ENCODE measurements at regions not wholly inside any gene's neighbourhood (a gene's known extent, or its start where the extent isn't known, plus 50 kb on each side); places are given as distances from the start of the nearest gene placed in this dataset.
A peak's percentile ranks its signal among the peaks of the same experiment; 100 is the strongest.

GRCh38 chr4:105074097-105074496 lies 72.6 kb upstream of the TET2 start:
- Histone ChIP-seq H3K27me3 (no peaks in the 10 kb centered on the region), H3K36me3 (no peaks in the 10 kb centered on the region), H3K9me3 (no peaks in the 10 kb centered on the region), H3K4me3 (no peak overlapping the region)
- DNase-seq: no peak

- H3K9me3 ChIP-seq: no peaks in the 10 kb centered on the region
- H3K4me3 ChIP-seq: no peak overlapping the region
- H3K36me3 ChIP-seq: no peaks in the 10 kb centered on the region
- DNase-seq: no peak
- no peaks in the 10 kb centered on the region for H3K27me3 ChIP-seq
Measured at GRCh38 chr4:105075045-105075444, 71.6 kb upstream of the TET2 start.

GRCh38 chr4:105088110-105088879 lies 58.4 kb upstream of the TET2 start:
- H3K27me3 ChIP-seq: no peaks in the 10 kb centered on the region

GRCh38 chr4:105092356-105092755 lies 54.3 kb upstream of the TET2 start:
- H3K27me3 ChIP-seq: no peaks in the 10 kb centered on the region
- peaks cover 8% of the 10 kb centered on the region for H3K9me3 ChIP-seq
- peak; percentile 45 for DNase-seq
- H3K4me3 ChIP-seq: no peak overlapping the region
- H3K36me3 ChIP-seq: no peaks in the 10 kb centered on the region

More at GRCh38 chr4:105088110-105088879, 58.4 kb upstream of the TET2 start:
- H3K9me3 ChIP-seq: 0 out of 2 replicates have a peak, but pooled peaks cover 3% of the 10 kb centered on the region
- peak; percentile 65 for DNase-seq
- H3K36me3 ChIP-seq: no peaks in the 10 kb centered on the region
- H3K4me3 ChIP-seq: peak overlapping the region; percentile 18; the same call in 1 of the 2 replicates

DNA sequence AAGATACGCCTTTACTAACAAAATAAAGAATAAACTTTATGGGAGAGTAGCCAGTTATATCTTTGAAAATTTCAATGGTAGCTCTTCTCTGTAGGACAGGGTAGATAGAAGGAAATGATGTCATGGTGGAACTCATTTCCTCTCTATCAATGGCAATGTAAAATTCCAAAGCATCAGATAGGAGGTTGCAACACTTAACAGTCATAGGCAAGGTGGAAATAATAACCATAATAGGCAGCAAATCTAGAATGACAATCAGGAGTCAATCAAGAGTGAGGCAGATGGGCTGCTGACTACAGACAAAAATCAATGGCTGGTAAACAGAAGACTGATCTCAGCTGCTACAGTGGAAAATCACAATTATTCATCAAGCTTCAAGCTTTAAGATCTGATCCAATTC lies 53.9 kb upstream of the TET2 start:
- Histone ChIP-seq H3K9me3 (peaks cover 8% of the 10 kb centered on the region), H3K4me3 (no peak overlapping the region), H3K36me3 (no peaks in the 10 kb centered on the region), H3K27me3 (no peaks in the 10 kb centered on the region)
- no peak for DNase-seq

DNA sequence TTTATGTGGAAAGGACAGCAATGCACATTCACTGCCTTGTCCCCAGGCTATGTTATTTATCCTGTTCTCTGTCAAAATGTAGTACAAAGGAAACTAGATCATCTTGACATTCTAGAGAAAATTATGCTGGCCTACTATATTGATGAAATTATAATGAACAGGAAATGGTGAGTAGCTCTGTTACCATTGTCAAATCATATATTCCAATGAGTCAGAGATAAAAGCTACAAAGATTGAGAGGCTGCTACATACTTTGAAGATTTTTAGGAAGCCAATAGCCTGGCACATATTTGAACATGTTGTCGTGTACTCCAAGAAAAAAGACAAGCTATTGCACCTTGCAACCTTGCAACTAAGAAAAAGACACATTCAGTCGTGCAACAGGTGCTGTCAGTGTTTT lies 52.7 kb upstream of the TET2 start:
- Histone ChIP-seq H3K4me3 (no peak overlapping the region), H3K27me3 (no peaks in the 10 kb centered on the region)
- DNase-seq: no peak

More for the DNA sequence above, 52.7 kb upstream of the TET2 start:
- Histone ChIP-seq H3K36me3 (no peaks in the 10 kb centered on the region), H3K9me3 (peaks cover 8% of the 10 kb centered on the region)

Measured in MG63 (cell line).